Fibroblast of lung (primary cell): ENCODE measurements at regions not wholly inside any gene's neighbourhood (a gene's known extent, or its start where the extent isn't known, plus 50 kb on each side); places are given as distances from the start of the nearest gene placed in this dataset.
"Not testable (repeated sequence)": the region's sequence is repeated elsewhere in the genome, so short reads cannot be mapped to it uniquely, and the experiment has no call there.

ENCODE experiments used
- DNase-seq, 2 donors: peaks; one replicate each; pipeline versions ENCODE4 v3.0.0 to v3.0.0-alpha.2; 2010; ENCODE audit warnings: low read depth in 2 of 2
- H2AFZ ChIP-seq: 2 replicates; pipeline ENCODE4 v1.5.1; 2012; ENCODE audit warnings: low read length, control low read depth, inconsistent platforms
- H3K27ac ChIP-seq: 2 replicates; pipeline ENCODE4 v1.5.1; 2011; ENCODE audit warnings: low read length, control low read depth; ENCODE audit not compliant: insufficient read depth
- H3K27me3 ChIP-seq: 2 replicates; pipeline ENCODE4 v1.5.1; 2011; ENCODE audit warnings: mild to moderate bottlenecking, low read length; ENCODE audit not compliant: control insufficient read depth, insufficient read depth
- H3K36me3 ChIP-seq: 2 replicates; pipeline ENCODE4 v1.5.1; 2011; ENCODE audit warnings: low read length; ENCODE audit not compliant: control insufficient read depth, insufficient read depth
- H3K4me1 ChIP-seq: 2 replicates; pipeline ENCODE4 v1.5.1; 2011; ENCODE audit warnings: low read length; ENCODE audit not compliant: control insufficient read depth, insufficient read depth; ENCODE audit errors: extremely low read depth
- H3K4me2 ChIP-seq: 2 replicates; pipeline ENCODE4 v1.5.1; 2011; ENCODE audit warnings: low read length, control low read depth; ENCODE audit not compliant: insufficient read depth; ENCODE audit errors: extremely low read depth
- H3K4me3 ChIP-seq, 4 experiments: fragments of 200-600 bp in 1 of 4; sonication (generic) in 1 of 4; replicated peaks in 1 of 4; 2 replicates each; pipeline ENCODE4 v1.5.1; 2011 to 2016; ENCODE audit warnings: low read length in 4 of 4, low read depth in 3 of 4, mild to moderate bottlenecking in 3 of 4, control low read depth in 2 of 4, inconsistent platforms in 1 of 4, mixed read lengths in 1 of 4; ENCODE audit not compliant: insufficient read depth in 1 of 4; ENCODE audit errors: control extremely low read depth in 1 of 4
- H3K79me2 ChIP-seq: 2 replicates; pipeline ENCODE4 v1.5.1; 2012; ENCODE audit warnings: mild to moderate bottlenecking, low read length, inconsistent platforms; ENCODE audit not compliant: control insufficient read depth, insufficient read depth
- H3K9ac ChIP-seq: 2 replicates; pipeline ENCODE4 v1.5.1; 2011; ENCODE audit warnings: mild to moderate bottlenecking, low read length, control low read depth; ENCODE audit not compliant: insufficient read depth
- H3K9me3 ChIP-seq: 2 replicates; pipeline ENCODE4 v1.5.1; 2012; ENCODE audit warnings: low read depth, low read length; ENCODE audit not compliant: control insufficient read depth, insufficient read depth
- H4K20me1 ChIP-seq: 2 replicates; pipeline ENCODE4 v1.5.1; 2011; ENCODE audit warnings: low read length; ENCODE audit not compliant: control insufficient read depth, insufficient read depth; ENCODE audit errors: extremely low read depth
- CTCF ChIP-seq, 2 donors: IDR thresholded peaks in 1 of 2; conservative IDR thresholded peaks in 1 of 2; 1 replicate in 1 of 2; 2 replicates in 1 of 2; pipeline ENCODE4 v1.5.1; 2011 to 2012; ENCODE audit warnings: low read length in 2 of 2, control low read depth in 1 of 2, inconsistent platforms in 1 of 2, low read depth in 1 of 2, mild to moderate bottlenecking in 1 of 2
- EZH2 ChIP-seq: IDR thresholded peaks from 2 replicates; pipeline ENCODE4 v1.5.1; 2012; ENCODE audit warnings: low read length, control low read depth, mild to moderate bottlenecking; ENCODE audit errors: missing control alignments

- Histone ChIP-seq H3K9me3 (no peaks in the 10 kb centered on the region), H3K4me3 (peak overlapping the region in 2 of 4 experiments; percentile 21 to 27), H3K79me2 (no peaks in the 10 kb centered on the region), H3K27me3 (peaks cover 3% of the 10 kb centered on the region), H3K27ac (no peak overlapping the region), H3K36me3 (no peaks in the 10 kb centered on the region), H3K9ac (peak overlapping the region; percentile 16), H3K4me1 (peaks cover 15% of the 10 kb centered on the region), H4K20me1 (no peaks in the 10 kb centered on the region), H3K4me2 (peak overlapping the region; percentile 25), H2AFZ (no peak overlapping the region)
- DNase-seq, result peak in 1 of 2 donors; percentile 13
- TF ChIP-seq CTCF (conservative IDR thresholded peaks at IDR 0.05 in 1 of 2, IDR thresholded peaks at IDR 0.05 in 1 of 2; ENCODE audit: low read depth in 1 of 2, low read length in 2 of 2) (no peak), EZH2 (no peak)
These were observed 116.4 kb upstream of the SMURF2 start for GRCh38 chr17:64778240-64779097.

- Histone ChIP-seq H3K9me3 (no peaks in the 10 kb centered on the region), H3K4me3 (peak overlapping the region in 2 of 4 experiments; percentile 11 to 37), H3K9ac (no peak overlapping the region), H3K4me2 (peak overlapping the region; percentile 78), H3K27ac (no peak overlapping the region), H3K36me3 (no peaks in the 10 kb centered on the region), H2AFZ (no peak overlapping the region), H4K20me1 (no peaks in the 10 kb centered on the region), H3K4me1 (peaks cover 15% of the 10 kb centered on the region), H3K27me3 (peaks cover 3% of the 10 kb centered on the region), H3K79me2 (no peaks in the 10 kb centered on the region)
- DNase-seq, result no peak
- TF ChIP-seq CTCF (conservative IDR thresholded peaks at IDR 0.05 in 1 of 2, IDR thresholded peaks at IDR 0.05 in 1 of 2; ENCODE audit: low read depth in 1 of 2, low read length in 2 of 2) (no peak), EZH2 (no peak)
These were observed 115.5 kb upstream of the SMURF2 start for GRCh38 chr17:64777415-64778239.

DNA sequence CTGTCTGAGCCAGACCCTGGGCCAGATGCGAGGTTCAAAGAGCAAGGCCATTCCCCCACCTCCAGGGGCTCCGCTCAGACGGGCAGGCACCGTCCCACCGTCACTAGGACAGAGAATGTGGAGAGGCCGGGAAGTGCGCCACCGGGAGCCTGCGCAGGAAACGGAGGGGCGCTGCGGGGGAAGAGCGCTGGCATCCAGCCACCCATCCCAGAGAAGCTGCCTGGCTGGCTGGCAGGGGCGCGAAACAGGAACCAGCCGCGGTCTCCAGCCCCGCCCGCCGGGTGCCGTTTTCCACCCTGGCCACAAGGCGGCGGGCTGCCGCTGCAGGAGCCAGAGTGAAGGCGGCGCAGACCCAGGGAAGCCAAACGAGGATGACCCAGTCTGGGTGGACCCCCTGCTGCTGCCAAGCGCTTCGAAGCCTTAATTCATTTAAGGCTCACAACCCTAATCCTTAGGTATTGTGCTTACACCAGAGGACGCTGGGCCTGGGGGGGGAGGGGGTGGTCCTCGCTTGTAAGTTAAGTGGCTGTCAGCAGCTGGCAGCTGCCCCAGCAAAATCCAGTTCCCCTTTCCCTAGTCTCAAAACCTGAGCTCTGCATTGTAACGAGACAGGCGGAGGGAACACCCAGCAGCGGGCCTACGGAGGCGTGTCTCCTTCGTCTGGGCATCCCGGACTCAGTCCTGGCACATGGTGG is 114.8 kb upstream of the SMURF2 start:
- H3K4me1 ChIP-seq, result peaks cover 15% of the 10 kb centered on the region
- H3K9me3 ChIP-seq, H4K20me1 ChIP-seq, H3K9ac ChIP-seq, H3K27ac ChIP-seq, H3K79me2 ChIP-seq, H2AFZ ChIP-seq, H3K27me3 ChIP-seq, H3K36me3 ChIP-seq: not testable (repeated sequence)
- DNase-seq, result peak; percentile 67 to 76
- H3K4me2 ChIP-seq, result peak overlapping the region; percentile 78
- peak overlapping the region in 2 of 4 experiments; percentile 11 to 37 for H3K4me3 ChIP-seq
- peak; percentile 78 to 84 for TF ChIP-seq CTCF (conservative IDR thresholded peaks at IDR 0.05 in 1 of 2, IDR thresholded peaks at IDR 0.05 in 1 of 2; ENCODE audit: low read depth in 1 of 2, low read length in 2 of 2)
